H1 (cell line): ENCODE measurements at regions not wholly inside any gene's neighbourhood (a gene's known extent, or its start where the extent isn't known, plus 50 kb on each side); places are given as distances from the start of the nearest gene placed in this dataset.

Experiments used
- CTCF ChIA-PET: fragments of 300-600 bp; sonication (Branson Sonifier 250); formaldehyde crosslinking; loops from one replicate; lab custom pipeline; 2021; ENCODE audit not compliant: partially characterized antibody; lab: Charles Lee
- POLR2A ChIA-PET: fragments of 300-600 bp; sonication (Branson Sonifier 250); formaldehyde crosslinking; loops from one replicate; lab custom pipeline; 2021; ENCODE audit warnings: inconsistent platforms; ENCODE audit not compliant: partially characterized antibody; lab: Charles Lee
- DNase-seq, 2 experiments: peaks; one replicate each; pipeline versions ENCODE4 v3.0.0 to v3.0.0-alpha.2; 2010 to 2022; ENCODE audit warnings: low spot score in 2 of 2, low read depth in 1 of 2, mixed read lengths in 1 of 2
- FAIRE-seq: peaks from 2 replicates; lab custom pipeline; 2011; peaks lifted over from hg19 to GRCh38; lab: Jason Lieb, UNC
- H2AFZ ChIP-seq: 2 replicates; pipeline ENCODE4 v1.8.1; 2012; ENCODE audit warnings: low read length, inconsistent platforms
- H2AK5ac ChIP-seq: 2 replicates; pipeline ENCODE4 v1.6.1; 2013; ENCODE audit warnings: low read depth, low read length
- H2BK120ac ChIP-seq: replicated peaks from 2 replicates; pipeline ENCODE3; 2013; ENCODE audit warnings: low read depth, low read length, inconsistent platforms
- H2BK12ac ChIP-seq: 2 replicates; pipeline ENCODE4 v1.6.1; 2013; ENCODE audit warnings: low read depth, low read length
- H2BK15ac ChIP-seq: 2 replicates; pipeline ENCODE4 v1.6.1; 2013; ENCODE audit warnings: low read length
- H2BK20ac ChIP-seq: 2 replicates; pipeline ENCODE4 v1.6.1; 2013; ENCODE audit warnings: low read length
- H2BK5ac ChIP-seq: 2 replicates; pipeline ENCODE4 v1.6.1; 2013; ENCODE audit warnings: low read depth, low read length
- H3K14ac ChIP-seq: 2 replicates; pipeline ENCODE4 v1.6.1; 2013; ENCODE audit warnings: inconsistent platforms; ENCODE audit not compliant: insufficient read length
- H3K18ac ChIP-seq: 2 replicates; pipeline ENCODE4 v1.6.1; 2013; ENCODE audit warnings: low read length; ENCODE audit errors: extremely low read depth
- H3K23ac ChIP-seq: 2 replicates; pipeline ENCODE4 v1.6.1; 2013; ENCODE audit warnings: inconsistent platforms; ENCODE audit not compliant: insufficient read length
- H3K23me2 ChIP-seq: 2 replicates; pipeline ENCODE4 v1.6.1; 2013; ENCODE audit warnings: low read depth, low read length
- H3K27ac ChIP-seq: 2 replicates; pipeline ENCODE4 v1.6.1; 2011; ENCODE audit warnings: low read depth, low read length, inconsistent platforms
- H3K27me3 ChIP-seq, 4 experiments: replicated peaks in 1 of 4; 1 replicate in 1 of 4; 2 replicates in 3 of 4; pipeline versions ENCODE4 v1.6.1 to v1.8.1; 2011 to 2013; ENCODE audit warnings: low read length in 3 of 4, mild to moderate bottlenecking in 3 of 4, inconsistent platforms in 2 of 4, mixed read lengths in 2 of 4, moderate library complexity in 1 of 4; ENCODE audit not compliant: control insufficient read depth in 3 of 4, insufficient read depth in 3 of 4; ENCODE audit errors: extremely low read depth in 1 of 4
- H3K36me3 ChIP-seq, 4 experiments: 2 replicates each; pipeline versions ENCODE4 v1.6.1 to v1.8.1; 2011 to 2013; ENCODE audit warnings: mild to moderate bottlenecking in 4 of 4, low read length in 3 of 4, moderate library complexity in 2 of 4, control low read depth in 1 of 4, inconsistent platforms in 1 of 4; ENCODE audit not compliant: insufficient read depth in 4 of 4, control insufficient read depth in 2 of 4
- H3K4ac ChIP-seq: replicated peaks from 2 replicates; pipeline ENCODE3; 2013; ENCODE audit warnings: low read length, low read depth, mixed read lengths, inconsistent platforms; ENCODE audit not compliant: insufficient read length
- H3K4me1 ChIP-seq, 4 experiments: replicated peaks in 1 of 4; 1 replicate in 1 of 4; 2 replicates in 3 of 4; pipeline versions ENCODE4 v1.6.1 to v1.8.1; 2011 to 2013; ENCODE audit warnings: low read length in 3 of 4, inconsistent platforms in 2 of 4, mixed read lengths in 1 of 4; ENCODE audit not compliant: insufficient read depth in 4 of 4, control insufficient read depth in 3 of 4
- H3K4me2 ChIP-seq, 2 experiments: 2 replicates each; pipeline versions ENCODE4 v1.6.1 to v1.8.1; 2011 to 2013; ENCODE audit warnings: low read depth in 2 of 2, low read length in 2 of 2, control low read depth in 1 of 2, inconsistent platforms in 1 of 2, mild to moderate bottlenecking in 1 of 2; ENCODE audit not compliant: insufficient read depth in 1 of 2
- H3K4me3 ChIP-seq, 4 experiments: fragments of 200-600, 300-600 bp in 1 of 4; sonication (generic), shearing (Covaris generic), sonication (Bioruptor Twin) in 1 of 4; 2 replicates each; pipeline versions ENCODE4 v1.5.1 to v1.8.1; 2011 to 2016; ENCODE audit warnings: low read length in 4 of 4, low read depth in 3 of 4, control low read depth in 2 of 4, inconsistent platforms in 2 of 4, mild to moderate bottlenecking in 2 of 4, mixed read lengths in 1 of 4, moderate library complexity in 1 of 4; ENCODE audit not compliant: insufficient read depth in 2 of 4; ENCODE audit errors: extremely low read depth in 1 of 4
- H3K56ac ChIP-seq: replicated peaks from 2 replicates; pipeline ENCODE3; 2013; ENCODE audit warnings: low read depth, mild to moderate bottlenecking, mixed read lengths, low read length, inconsistent platforms; ENCODE audit not compliant: insufficient read length
- H3K79me1 ChIP-seq: 2 replicates; pipeline ENCODE4 v1.6.1; 2013; ENCODE audit warnings: low read depth, low read length, control low read depth
- H3K79me2 ChIP-seq, 2 experiments: 2 replicates each; pipeline versions ENCODE4 v1.6.1 to v1.8.1; 2012 to 2013; ENCODE audit warnings: low read length in 2 of 2, mild to moderate bottlenecking in 2 of 2, inconsistent platforms in 1 of 2; ENCODE audit not compliant: insufficient read depth in 2 of 2, control insufficient read depth in 1 of 2
- H3K9ac ChIP-seq, 4 experiments: replicated peaks in 1 of 4; 1 replicate in 1 of 4; 2 replicates in 3 of 4; pipeline versions ENCODE4 v1.6.1 to v1.8.1; 2011 to 2013; ENCODE audit warnings: low read depth in 3 of 4, low read length in 3 of 4, control low read depth in 2 of 4, mild to moderate bottlenecking in 2 of 4, moderate library complexity in 2 of 4, inconsistent platforms in 1 of 4; ENCODE audit errors: extremely low read depth in 1 of 4
- H3K9me3 ChIP-seq, 2 experiments: 2 replicates each; pipeline versions ENCODE4 v1.6.1 to v1.8.1; 2012 to 2013; ENCODE audit warnings: mild to moderate bottlenecking in 2 of 2, moderate library complexity in 2 of 2, control low read depth in 1 of 2, inconsistent platforms in 1 of 2, low read depth in 1 of 2, low read length in 1 of 2, mixed read lengths in 1 of 2; ENCODE audit not compliant: insufficient read depth in 2 of 2
- H4K20me1 ChIP-seq, 2 experiments: replicated peaks in 1 of 2; 2 replicates each; pipeline versions ENCODE3 to v1.8.1; 2011 to 2013; ENCODE audit warnings: inconsistent platforms in 2 of 2, low read length in 2 of 2, mild to moderate bottlenecking in 1 of 2; ENCODE audit not compliant: insufficient read depth in 2 of 2, control insufficient read depth in 1 of 2
- H4K5ac ChIP-seq: 2 replicates; pipeline ENCODE4 v1.6.1; 2013; ENCODE audit warnings: low read length, low read depth, mixed read lengths, inconsistent platforms; ENCODE audit not compliant: insufficient read length
- H4K8ac ChIP-seq: 2 replicates; pipeline ENCODE4 v1.8.0; 2013; ENCODE audit warnings: mild to moderate bottlenecking, moderate library complexity, low read length, inconsistent platforms; ENCODE audit not compliant: insufficient read depth; ENCODE audit errors: extremely low read depth
- H4K91ac ChIP-seq: replicated peaks from 2 replicates; pipeline ENCODE3; 2013; ENCODE audit warnings: low read length, mixed read lengths, inconsistent platforms; ENCODE audit not compliant: insufficient read length
- BCL11A ChIP-seq, 2 experiments: IDR thresholded peaks; one replicate each; pipeline ENCODE4 v1.6.1; 2011; ENCODE audit warnings: low read depth in 2 of 2, low read length in 2 of 2, mild to moderate bottlenecking in 2 of 2
- CBX8 ChIP-seq: fragments of 300-800, 300-1000 bp; sonication (generic); IDR thresholded peaks from 2 replicates; pipeline ENCODE4 v1.7.1; 2016; ENCODE audit warnings: low read depth, low read length, borderline replicate concordance
- CEBPB ChIP-seq: IDR thresholded peaks from 2 replicates; pipeline ENCODE4 v1.6.1; 2012; ENCODE audit warnings: low read depth, low read length
- SRF ChIP-seq: IDR thresholded peaks from 2 replicates; pipeline ENCODE4 v1.6.1; 2011; ENCODE audit warnings: mild to moderate bottlenecking, low read depth, low read length, moderate library complexity
- USF2 ChIP-seq: IDR thresholded peaks from 2 replicates; pipeline ENCODE4 v1.6.1; 2011; ENCODE audit warnings: low read length, improper control_type of control experiment
- ZNF274 ChIP-seq: IDR thresholded peaks from 2 replicates; pipeline ENCODE4 v1.7.0; 2012; ENCODE audit warnings: low read length, borderline replicate concordance; ENCODE audit errors: extremely low read depth
- WGBS, 2 experiments: shearing (Covaris generic) in 1 of 2; methylation state at CpG; one replicate each; pipeline versions ENCODE4 v1.1.6 to v1.1.7; 2013 to 2015; ENCODE audit warnings: low lambda C conversion rate in 2 of 2, mixed read lengths in 2 of 2, inconsistent platforms in 1 of 2, low coverage in 1 of 2, missing lambda C conversion rate in 1 of 2; ENCODE audit not compliant: insufficient replicate concordance in 2 of 2, insufficient coverage in 1 of 2, insufficient read length in 1 of 2; ENCODE audit errors: extremely low coverage in 1 of 2, missing lambda C conversion rate in 1 of 2; 5-methylcytosine and 5-hydroxymethylcytosine counted together

GRCh38 chr6:111973118-111973761 lies 80.7 kb upstream of the CCN6 start:
- Histone ChIP-seq H2BK120ac (no peak overlapping the region), H3K23ac (no peak overlapping the region), H4K91ac (no peak overlapping the region), H3K4me2 (no peak overlapping the region), H3K36me3 (no peaks in the 10 kb centered on the region), H3K4me1 (peaks cover 0 to 3% (median under 1%) of the 10 kb centered on the region in 4 experiments; a peak in 2 of 7 replicates), H3K79me1 (no peaks in the 10 kb centered on the region), H4K8ac (no peak overlapping the region), H3K9ac (no peak overlapping the region), H2BK15ac (no peak overlapping the region), H3K23me2 (no peaks in the 10 kb centered on the region; the same call in 1 of the 2 replicates), H3K4ac (no peak overlapping the region), H3K56ac (no peak overlapping the region), H3K14ac (no peak overlapping the region), H3K27me3 (no peaks in the 10 kb centered on the region), H3K27ac (no peak overlapping the region), H2BK5ac (no peak overlapping the region), H4K20me1 (no peaks in the 10 kb centered on the region), H3K79me2 (no peaks in the 10 kb centered on the region), H3K9me3 (no peaks in the 10 kb centered on the region), H2BK12ac (no peak overlapping the region), H4K5ac (no peak overlapping the region), H3K4me3 (no peak overlapping the region), H3K18ac (no peak overlapping the region), H2AFZ (no peak overlapping the region), H2BK20ac (no peak overlapping the region), H2AK5ac (no peak overlapping the region)
- ChIA-PET CTCF (interaction anchor here (1.2 to 3.7 kb wide), 2 partner anchors 16 to 38 kb away, joined by 3 to 16 read pairs; no protein-coding TSS in a partner anchor), POLR2A (interaction anchor here (0.9 to 1.5 kb wide), 5 partner anchors 8 to 66 kb away, joined by 3 to 4 read pairs (median 3); no protein-coding TSS in a partner anchor)
- WGBS, 2 experiments: 70% methylated on average over 12 of the region's 12 CpGs; no CpG with 5 or more reads in 1 of the 2 experiments
- FAIRE-seq (no peak), DNase-seq (no peak)
- TF ChIP-seq CEBPB: no peak
- TF ChIP-seq SRF: no peak
- no peak for TF ChIP-seq ZNF274
- no peak for TF ChIP-seq USF2
- no peak for TF ChIP-seq BCL11A (IDR thresholded peaks at IDR 0.05; ENCODE audit: low read depth in 2 of 2, low read length in 2 of 2)
- no peak for TF ChIP-seq CBX8
